ENCODE measurements at regions not wholly inside any gene's neighbourhood (a gene's known extent, or its start where the extent isn't known, plus 50 kb on each side); places are given as distances from the start of the nearest gene placed in this dataset.

GRCh38 chr6:120083186-120083585 is 733.6 kb upstream of the MAN1A1 start:
- H3K27ac ChIP-seq (ENCODE audit: low read depth, low read length), result no peak overlapping the region
- no peaks in the 10 kb centered on the region for H3K27me3 ChIP-seq (ENCODE audit: control insufficient read depth, insufficient read depth, low read length)
- H3K4me3 ChIP-seq (ENCODE audit: low read depth, low read length), result no peak overlapping the region
- no peak for TF ChIP-seq CTCF (IDR thresholded peaks at IDR 0.05; ENCODE audit: low read depth, low read length)
- DNase-seq (ENCODE audit: low read depth, low spot score), result no peak
- no peaks in the 10 kb centered on the region for H3K9me3 ChIP-seq (ENCODE audit: control insufficient read depth, insufficient read depth, low read length)
- ChIA-PET CTCF (no interaction called here), POLR2A (no interaction called here)

GRCh38 chr6:120077489-120077888 is 727.9 kb upstream of the MAN1A1 start:
- TF ChIP-seq CTCF (IDR thresholded peaks at IDR 0.05; ENCODE audit: low read depth, low read length), result no peak
- no peak overlapping the region for H3K27ac ChIP-seq (ENCODE audit: low read depth, low read length)
- CTCF ChIA-PET, result interaction anchor here (0.7 kb wide), 1 partner anchor 698 kb away, joined by 3 read pairs; no protein-coding TSS in a partner anchor
- no peaks in the 10 kb centered on the region for H3K9me3 ChIP-seq (ENCODE audit: control insufficient read depth, insufficient read depth, low read length)
- DNase-seq (ENCODE audit: low read depth, low spot score), result no peak
- POLR2A ChIA-PET, result no interaction called here
- H3K4me3 ChIP-seq (ENCODE audit: low read depth, low read length), result no peak overlapping the region
- H3K27me3 ChIP-seq (ENCODE audit: control insufficient read depth, insufficient read depth, low read length), result no peaks in the 10 kb centered on the region

GRCh38 chr6:120058410-120058809 is 708.8 kb upstream of the MAN1A1 start:
- peaks cover 6% of the 10 kb centered on the region for H3K9me3 ChIP-seq (ENCODE audit: control insufficient read depth, insufficient read depth, low read length)
- no peak for TF ChIP-seq CTCF (IDR thresholded peaks at IDR 0.05; ENCODE audit: low read depth, low read length)
- ChIA-PET CTCF (no interaction called here), POLR2A (no interaction called here)
- no peak overlapping the region for H3K4me3 ChIP-seq (ENCODE audit: low read depth, low read length)
- H3K27ac ChIP-seq (ENCODE audit: low read depth, low read length), result no peak overlapping the region
- no peak for DNase-seq (ENCODE audit: low read depth, low spot score)
- H3K27me3 ChIP-seq (ENCODE audit: control insufficient read depth, insufficient read depth, low read length), result no peaks in the 10 kb centered on the region

GRCh38 chr6:120056085-120056484 is 706.5 kb upstream of the MAN1A1 start:
- Histone ChIP-seq H3K27ac (ENCODE audit: low read depth, low read length) (no peak overlapping the region), H3K27me3 (ENCODE audit: control insufficient read depth, insufficient read depth, low read length) (no peaks in the 10 kb centered on the region), H3K9me3 (ENCODE audit: control insufficient read depth, insufficient read depth, low read length) (peaks cover 6% of the 10 kb centered on the region; the same call in 1 of the 2 replicates), H3K4me3 (ENCODE audit: low read depth, low read length) (no peak overlapping the region)
- peak; percentile 16; the same call in 1 of the 2 replicates for TF ChIP-seq CTCF (IDR thresholded peaks at IDR 0.05; ENCODE audit: low read depth, low read length)
- CTCF ChIA-PET, result interaction anchor here (0.6 kb wide), 1 partner anchor 908 kb away, joined by 3 read pairs; no protein-coding TSS in a partner anchor
- POLR2A ChIA-PET, result no interaction called here
- DNase-seq (ENCODE audit: low read depth, low spot score), result no peak

- DNase-seq (ENCODE audit: low read depth, low spot score), result no peak
Observed at GRCh38 chr6:120055071-120055470, 705.5 kb upstream of the MAN1A1 start.

More at GRCh38 chr6:120055071-120055470, 705.5 kb upstream of the MAN1A1 start:
- POLR2A ChIA-PET, result no interaction called here
- no peak for TF ChIP-seq CTCF (IDR thresholded peaks at IDR 0.05; ENCODE audit: low read depth, low read length)
- H3K27me3 ChIP-seq (ENCODE audit: control insufficient read depth, insufficient read depth, low read length), result no peaks in the 10 kb centered on the region
- H3K9me3 ChIP-seq (ENCODE audit: control insufficient read depth, insufficient read depth, low read length), result peaks cover 6% of the 10 kb centered on the region; the same call in 1 of the 2 replicates
- no peak overlapping the region for H3K27ac ChIP-seq (ENCODE audit: low read depth, low read length)
- CTCF ChIA-PET, result no interaction called here
- H3K4me3 ChIP-seq (ENCODE audit: low read depth, low read length), result no peak overlapping the region

All from AG04450 (cell line).